ENCODE measurements at regions not wholly inside any gene's neighbourhood (a gene's known extent, or its start where the extent isn't known, plus 50 kb on each side); places are given as distances from the start of the nearest gene placed in this dataset.

GRCh38 chr12:124162151-124163110, 132.5 kb upstream of the RFLNA start:
- DNase-seq (ENCODE audit: low spot score) = no peak

- DNase-seq (ENCODE audit: low spot score) = no peak
These were observed 129.2 kb upstream of the RFLNA start for GRCh38 chr12:124165695-124166094.

GRCh38 chr12:124167141-124167540, 127.8 kb upstream of the RFLNA start:
- no peak for DNase-seq (ENCODE audit: low spot score)

GRCh38 chr12:124168016-124168786, 126.7 kb upstream of the RFLNA start:
- no peak for DNase-seq (ENCODE audit: low spot score)

DNA sequence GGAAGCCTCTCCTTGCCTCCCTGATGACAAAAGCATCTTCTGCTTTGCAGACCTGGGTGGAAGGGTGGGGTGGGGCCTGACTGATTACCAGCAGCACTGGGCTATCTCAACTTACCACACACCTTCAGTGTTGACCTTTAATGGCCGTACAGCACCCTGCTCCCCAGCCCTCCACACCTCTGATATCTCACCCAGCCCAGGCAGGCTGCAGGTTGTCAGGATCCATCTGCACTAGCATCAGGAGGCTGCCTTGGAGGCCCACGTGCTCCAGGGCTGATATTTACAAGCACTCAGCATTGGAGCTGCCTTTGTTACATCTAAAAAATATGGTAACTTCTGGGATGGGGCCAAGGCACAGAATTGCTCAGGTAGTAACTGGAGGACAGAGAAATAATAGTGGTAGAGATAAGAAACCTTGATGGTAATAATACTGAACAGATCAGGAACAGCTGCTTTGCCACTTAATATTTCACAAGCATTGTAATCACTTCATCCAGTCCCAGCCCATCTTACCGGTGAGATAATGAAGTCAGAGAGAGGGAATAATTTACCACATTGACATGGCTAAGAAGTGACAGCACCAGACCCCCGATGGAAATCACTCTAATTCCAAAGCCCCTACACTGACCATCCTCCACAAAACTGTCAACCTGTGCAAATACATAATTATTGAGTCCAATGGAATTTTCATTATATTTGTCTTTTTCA, 125.2 kb upstream of the RFLNA start:
- no peak for DNase-seq (ENCODE audit: low spot score)

- no peak for DNase-seq (ENCODE audit: low spot score)
These were observed 124.1 kb upstream of the RFLNA start for GRCh38 chr12:124170760-124171159.

DNA sequence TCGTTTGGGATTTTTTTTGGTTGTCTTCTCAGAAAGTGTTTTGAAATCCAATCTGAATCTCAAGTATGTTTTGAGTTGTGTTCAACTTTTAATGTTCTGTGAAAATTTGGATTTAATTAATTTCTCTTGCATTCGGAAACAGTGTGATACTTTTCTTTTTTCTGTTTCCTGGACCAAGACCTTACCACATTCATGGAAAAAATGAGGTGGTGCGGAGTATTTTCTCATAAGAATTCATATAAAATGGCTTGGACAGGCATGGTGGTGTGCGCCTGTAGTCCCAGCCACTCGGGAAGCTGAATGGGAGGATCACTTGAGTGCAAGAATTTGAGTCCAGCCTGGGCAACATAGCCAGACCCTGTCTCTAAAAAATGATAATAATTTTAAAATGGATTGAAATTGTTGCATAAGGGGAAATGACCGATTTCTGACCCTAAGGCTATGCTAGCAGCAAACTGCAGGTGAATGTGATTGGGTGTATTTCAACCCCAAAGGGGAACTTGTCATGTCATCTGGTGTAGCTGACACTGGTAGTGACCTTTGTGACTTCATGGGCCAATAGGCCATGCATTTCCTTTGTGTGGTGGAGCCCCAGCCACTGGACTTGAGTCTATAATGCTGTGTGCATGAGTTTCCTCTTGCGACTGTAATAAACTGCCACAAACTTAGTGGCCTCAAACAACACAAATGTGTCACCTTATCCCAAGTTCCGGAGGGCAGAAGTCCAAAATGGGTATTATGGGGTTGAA, 123.5 kb upstream of the RFLNA start:
- no peak for DNase-seq (ENCODE audit: low spot score)

GRCh38 chr12:124172636-124173035, 122.3 kb upstream of the RFLNA start:
- no peak for DNase-seq (ENCODE audit: low spot score)

DNA sequence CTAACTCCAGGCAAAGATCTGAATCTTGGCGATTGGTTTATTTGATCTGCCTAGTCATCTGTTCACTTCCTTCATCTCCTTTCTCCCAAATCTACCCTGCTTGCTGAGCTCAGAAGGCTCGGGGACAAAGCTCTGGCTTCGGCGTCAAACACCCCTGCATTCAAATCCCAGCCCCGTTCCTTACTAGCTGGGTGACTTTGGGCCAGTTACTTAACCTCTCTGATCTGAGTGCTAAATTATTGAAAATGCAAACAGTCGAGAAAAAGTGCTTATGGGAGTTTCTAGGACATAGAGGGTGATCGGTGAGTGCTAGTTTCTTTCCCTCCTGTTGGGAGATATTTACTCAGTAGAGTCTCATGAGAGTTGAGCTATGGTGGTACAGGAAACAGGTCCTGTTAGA, 121.2 kb upstream of the RFLNA start:
- no peak for DNase-seq (ENCODE audit: low spot score)

- DNase-seq (ENCODE audit: low spot score) = no peak
These were observed 120.2 kb upstream of the RFLNA start for GRCh38 chr12:124174451-124175348.

GRCh38 chr12:124175704-124176103, 119.2 kb upstream of the RFLNA start:
- no peak for DNase-seq (ENCODE audit: low spot score)

- no peak for DNase-seq (ENCODE audit: low spot score)
These were observed 117.5 kb upstream of the RFLNA start for GRCh38 chr12:124177276-124177950.

GRCh38 chr12:124177951-124178316, 117.0 kb upstream of the RFLNA start:
- DNase-seq (ENCODE audit: low spot score) = no peak

DNA sequence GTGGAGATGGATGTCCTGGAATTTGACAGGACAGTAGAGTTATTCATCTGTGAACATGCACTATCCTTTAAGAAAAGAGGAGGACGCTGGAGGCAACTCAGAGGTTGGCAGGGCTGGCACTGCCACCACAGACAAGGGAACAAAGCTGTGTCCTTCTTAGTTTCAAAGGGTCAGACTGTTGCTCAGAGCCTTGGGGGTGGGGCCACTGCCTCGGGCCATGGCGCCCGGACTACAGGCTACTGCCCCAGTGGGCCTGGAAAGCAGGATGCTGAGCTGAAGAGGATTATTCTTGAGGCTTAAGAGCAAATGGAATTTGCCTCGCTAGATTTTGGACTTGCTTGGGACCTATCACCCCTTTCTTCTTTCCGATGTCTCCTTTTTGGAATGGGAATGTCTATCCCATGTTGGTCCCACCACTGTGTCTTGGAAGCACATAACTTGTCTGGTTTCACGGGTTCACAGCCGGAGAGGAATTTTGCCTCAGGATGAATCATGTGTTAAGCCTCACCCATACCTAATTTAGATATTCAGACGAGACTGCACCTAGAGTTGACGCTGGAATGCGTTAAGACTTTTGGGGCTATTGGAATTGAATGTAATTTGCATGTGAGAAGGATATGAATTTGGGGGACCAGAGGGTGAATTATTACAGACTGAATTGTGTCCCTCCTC, 114.8 kb upstream of the RFLNA start:
- DNase-seq (ENCODE audit: low spot score) = no peak

DNA sequence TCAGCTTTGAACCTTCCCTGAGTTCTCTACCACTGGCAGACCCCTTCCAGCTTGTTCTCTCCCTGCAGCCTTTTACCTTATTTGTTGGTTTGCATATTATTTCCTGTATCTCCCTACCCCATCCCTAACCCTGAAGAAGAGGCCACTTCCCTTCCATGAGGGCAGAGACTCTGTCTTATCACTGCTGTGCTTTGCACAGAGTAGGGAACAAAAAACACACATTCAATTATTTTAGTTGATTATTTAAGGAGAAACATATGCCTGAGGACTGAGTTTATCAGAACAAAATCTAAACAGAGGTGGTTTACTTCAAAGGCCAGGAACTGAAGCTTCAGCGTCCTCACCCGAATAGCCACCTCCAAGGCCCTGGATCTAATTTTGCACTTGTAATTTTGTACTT, 111.7 kb upstream of the RFLNA start:
- DNase-seq (ENCODE audit: low spot score) = no peak

DNA sequence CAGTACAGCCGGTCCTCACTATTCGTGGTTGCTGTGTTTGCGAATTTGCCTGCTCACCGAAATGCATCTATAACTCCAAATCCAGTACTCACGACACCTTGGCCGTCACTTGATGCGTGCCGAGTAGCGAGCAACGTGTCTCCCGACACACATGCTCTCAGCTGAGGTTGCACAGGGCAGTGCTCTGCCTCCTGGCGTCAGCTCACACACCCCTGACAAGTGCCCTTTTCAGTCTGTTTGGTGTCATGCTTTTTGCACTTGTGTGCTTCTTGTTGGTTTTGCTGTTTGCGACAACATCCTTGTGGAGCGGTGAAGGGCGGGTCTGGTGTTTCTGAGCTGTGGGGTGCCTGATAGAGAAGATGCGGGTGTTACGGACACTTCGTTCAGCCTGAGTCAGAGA, 110.4 kb upstream of the RFLNA start:
- DNase-seq (ENCODE audit: low spot score) = no peak

- DNase-seq (ENCODE audit: low spot score) = no peak
These were observed 108.8 kb upstream of the RFLNA start for GRCh38 chr12:124185971-124186686.

- DNase-seq (ENCODE audit: low spot score) = no peak
These were observed 106.8 kb upstream of the RFLNA start for GRCh38 chr12:124188084-124188483.
